ENCODE measurements at regions not wholly inside any gene's neighbourhood (a gene's known extent, or its start where the extent isn't known, plus 50 kb on each side); places are given as distances from the start of the nearest gene placed in this dataset.

DNA sequence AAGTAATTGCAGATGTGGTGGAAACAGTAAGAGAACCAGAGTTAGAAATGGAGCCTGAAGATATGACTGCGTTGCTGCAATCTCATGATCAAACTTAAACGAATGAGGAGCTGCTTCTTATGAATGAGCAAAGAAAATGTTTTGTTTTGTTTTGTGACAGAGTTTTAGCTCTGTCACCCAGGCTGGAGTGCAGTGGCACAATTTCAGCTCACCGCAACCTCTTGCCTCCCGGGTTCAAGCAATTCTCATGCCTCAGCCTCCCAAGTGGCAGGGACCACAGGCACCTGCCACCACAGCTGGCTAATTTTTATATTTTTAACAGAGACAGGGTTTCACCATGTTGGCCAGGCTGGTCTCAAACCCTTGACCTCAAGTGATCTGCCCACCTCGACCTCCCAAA, 53.3 kb upstream of the NFASC start:
- Histone ChIP-seq H3K18ac (ENCODE audit: extremely low read depth, low read length) (no peak overlapping the region), H4K91ac (replicated peaks; ENCODE audit: insufficient read length, low read length) (no peak overlapping the region), H3K4me3 (ENCODE audit: extremely low read depth in 1 of 4, insufficient read depth in 2 of 4, low read depth in 3 of 4, low read length in 4 of 4) (no peak overlapping the region), H3K14ac (ENCODE audit: insufficient read length) (no peak overlapping the region), H2BK12ac (ENCODE audit: low read depth, low read length) (no peak overlapping the region), H3K4ac (replicated peaks; ENCODE audit: insufficient read length, low read depth, low read length) (no peak overlapping the region), H2AFZ (ENCODE audit: low read length) (no peak overlapping the region), H3K27me3 (replicated peaks in 1 of 4; ENCODE audit: control insufficient read depth in 3 of 4, extremely low read depth in 1 of 4, insufficient read depth in 3 of 4, low read length in 3 of 4) (no peaks in the 10 kb centered on the region), H2AK5ac (ENCODE audit: low read depth, low read length) (no peak overlapping the region), H2BK15ac (ENCODE audit: low read length) (no peak overlapping the region), H3K79me2 (ENCODE audit: control insufficient read depth in 1 of 2, insufficient read depth in 2 of 2, low read length in 2 of 2) (no peaks in the 10 kb centered on the region), H4K5ac (ENCODE audit: insufficient read length, low read depth, low read length) (no peak overlapping the region), H3K9ac (replicated peaks in 1 of 4; ENCODE audit: extremely low read depth in 1 of 4, low read depth in 3 of 4, low read length in 3 of 4) (no peak overlapping the region), H3K4me1 (replicated peaks in 1 of 4; ENCODE audit: control insufficient read depth in 3 of 4, insufficient read depth in 4 of 4, low read length in 3 of 4) (no peaks in the 10 kb centered on the region), H4K20me1 (replicated peaks in 1 of 2; ENCODE audit: control insufficient read depth in 1 of 2, insufficient read depth in 2 of 2, low read length in 2 of 2) (no peaks in the 10 kb centered on the region), H2BK120ac (replicated peaks; ENCODE audit: low read depth, low read length) (no peak overlapping the region), H3K23ac (ENCODE audit: insufficient read length) (no peak overlapping the region), H2BK5ac (ENCODE audit: low read depth, low read length) (no peak overlapping the region), H3K23me2 (ENCODE audit: low read depth, low read length) (no peaks in the 10 kb centered on the region), H3K27ac (ENCODE audit: low read depth, low read length) (no peak overlapping the region), H3K56ac (replicated peaks; ENCODE audit: insufficient read length, low read depth, low read length) (no peak overlapping the region), H3K9me3 (ENCODE audit: insufficient read depth in 2 of 2, low read depth in 1 of 2, low read length in 1 of 2) (no peaks in the 10 kb centered on the region), H2BK20ac (ENCODE audit: low read length) (no peak overlapping the region), H4K8ac (ENCODE audit: extremely low read depth, insufficient read depth, low read length) (no peak overlapping the region; the same call in 1 of the 2 replicates), H3K79me1 (ENCODE audit: low read depth, low read length) (no peaks in the 10 kb centered on the region), H3K4me2 (ENCODE audit: insufficient read depth in 1 of 2, low read depth in 2 of 2, low read length in 2 of 2) (no peak overlapping the region), H3K36me3 (ENCODE audit: control insufficient read depth in 2 of 4, insufficient read depth in 4 of 4, low read length in 3 of 4) (no peaks in the 10 kb centered on the region)
- ChIA-PET POLR2A (ENCODE audit: partially characterized antibody) (interaction anchor here (1.0 kb wide), 1 partner anchor 106 kb away, joined by 3 read pairs; no protein-coding TSS in a partner anchor), CTCF (ENCODE audit: partially characterized antibody) (interaction anchor here (1.0 to 24.6 kb wide), 6 partner anchors 6 to 172 kb away, joined by 3 to 361 read pairs (median 142); no protein-coding TSS in a partner anchor)
- FAIRE-seq = no peak
- WGBS, 2 experiments (ENCODE audit: extremely low coverage in 1 of 2, insufficient coverage in 1 of 2, insufficient read length in 1 of 2, insufficient replicate concordance in 2 of 2, low coverage in 1 of 2, low lambda C conversion rate in 2 of 2, missing lambda C conversion rate in 1 of 2) = 87% methylated on average over 5 of the region's 5 CpGs; no CpG with 5 or more reads in 1 of the 2 experiments
- no peak for TF ChIP-seq RAD21 (IDR thresholded peaks at IDR 0.05 in 1 of 2, conservative IDR thresholded peaks at IDR 0.05 in 1 of 2; ENCODE audit: low read depth in 2 of 2, low read length in 2 of 2)
- no peak for TF ChIP-seq RFX5 (IDR thresholded peaks at IDR 0.05; ENCODE audit: borderline replicate concordance, low read depth, low read length)
- TF ChIP-seq BRCA1 (IDR thresholded peaks at IDR 0.05; ENCODE audit: low read depth, low read length) = no peak
- no peak for TF ChIP-seq RNF2 (IDR thresholded peaks at IDR 0.05; ENCODE audit: borderline replicate concordance, low read depth, low read length, missing control alignments, poor library complexity, severe bottlenecking)
- TF ChIP-seq KDM4A (IDR thresholded peaks at IDR 0.05; ENCODE audit: low read depth, low read length, severe bottlenecking) = no peak
- DNase-seq (ENCODE audit: low read depth in 1 of 2, low spot score in 2 of 2) = no peak
